H54 (cell line): ENCODE measurements at regions not wholly inside any gene's neighbourhood (a gene's known extent, or its start where the extent isn't known, plus 50 kb on each side); places are given as distances from the start of the nearest gene placed in this dataset.

Experiments
- DNase-seq: peaks from one replicate; pipeline ENCODE4 v3.0.0; 2011; ENCODE audit warnings: low spot score, mixed read lengths; ENCODE audit not compliant: insufficient read length
- FAIRE-seq: peaks from 3 replicates; lab custom pipeline; 2011; peaks lifted over from hg19 to GRCh38; lab: Jason Lieb, UNC
- POLR2A ChIP-seq: IDR thresholded peaks from 2 replicates; pipeline ENCODE4 v1.6.1; 2011; ENCODE audit warnings: low read depth, mild to moderate bottlenecking, low read length

DNA sequence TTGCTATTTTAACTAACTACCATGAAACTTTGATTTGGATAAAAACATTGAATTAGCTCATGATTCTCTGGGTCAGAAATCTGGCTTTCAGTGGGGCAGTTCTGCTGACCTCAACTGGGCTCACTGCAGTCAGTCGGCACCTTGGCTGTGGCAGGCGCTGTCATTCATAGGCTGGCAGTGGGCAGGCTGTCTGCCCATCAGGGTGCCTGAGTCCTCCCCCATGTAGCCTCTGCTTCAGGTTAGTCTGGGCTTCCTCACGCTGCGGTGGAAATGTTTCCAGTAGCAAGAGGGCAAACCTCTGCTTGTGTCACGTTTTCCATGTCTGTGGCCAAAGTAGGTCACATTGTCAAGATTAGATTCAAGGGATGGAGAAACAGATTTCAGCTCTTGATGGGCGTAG lies 251.0 kb upstream of the TCF21 start:
- no peak for FAIRE-seq
- no peak for TF ChIP-seq POLR2A
- DNase-seq, result no peak

DNA sequence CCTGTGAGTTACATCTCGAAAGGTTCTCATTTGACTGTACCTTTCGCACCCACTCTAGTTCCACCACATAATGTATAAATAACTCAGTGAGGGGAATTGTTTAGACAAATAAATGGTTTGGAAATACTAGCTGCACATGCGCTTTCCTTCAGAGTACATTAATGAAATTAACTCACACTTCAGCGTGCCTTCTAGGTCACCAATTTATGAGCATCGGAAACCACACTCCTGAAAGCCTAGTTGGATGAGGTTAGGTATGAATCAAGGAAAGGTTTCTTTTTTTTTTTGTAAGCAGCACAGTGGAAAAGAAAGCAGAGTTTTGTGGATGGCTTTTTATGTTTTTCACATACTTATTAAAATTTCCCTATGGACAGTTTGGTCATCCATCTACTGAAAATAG lies 247.8 kb upstream of the TCF21 start:
- DNase-seq (no peak), FAIRE-seq (no peak)
- no peak for TF ChIP-seq POLR2A

DNA sequence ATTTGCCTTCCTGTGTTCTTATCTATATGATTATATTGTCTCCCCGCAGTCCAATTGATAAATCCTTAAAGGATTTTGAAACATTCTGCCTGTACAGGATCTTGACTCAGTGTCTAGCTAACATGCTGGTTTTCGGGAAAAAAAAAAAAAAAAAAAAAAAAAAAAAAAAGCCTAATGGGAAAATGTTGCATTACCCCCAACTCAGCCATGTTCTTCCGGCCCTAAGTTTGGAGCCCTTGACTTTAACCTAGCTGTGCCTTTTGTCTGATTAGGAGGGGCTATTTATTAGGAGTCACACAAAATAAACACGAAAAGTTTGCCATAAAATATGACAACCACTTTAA lies 244.4 kb upstream of the TCF21 start:
- DNase-seq (no peak), FAIRE-seq (no peak)
- TF ChIP-seq POLR2A, result no peak

DNA sequence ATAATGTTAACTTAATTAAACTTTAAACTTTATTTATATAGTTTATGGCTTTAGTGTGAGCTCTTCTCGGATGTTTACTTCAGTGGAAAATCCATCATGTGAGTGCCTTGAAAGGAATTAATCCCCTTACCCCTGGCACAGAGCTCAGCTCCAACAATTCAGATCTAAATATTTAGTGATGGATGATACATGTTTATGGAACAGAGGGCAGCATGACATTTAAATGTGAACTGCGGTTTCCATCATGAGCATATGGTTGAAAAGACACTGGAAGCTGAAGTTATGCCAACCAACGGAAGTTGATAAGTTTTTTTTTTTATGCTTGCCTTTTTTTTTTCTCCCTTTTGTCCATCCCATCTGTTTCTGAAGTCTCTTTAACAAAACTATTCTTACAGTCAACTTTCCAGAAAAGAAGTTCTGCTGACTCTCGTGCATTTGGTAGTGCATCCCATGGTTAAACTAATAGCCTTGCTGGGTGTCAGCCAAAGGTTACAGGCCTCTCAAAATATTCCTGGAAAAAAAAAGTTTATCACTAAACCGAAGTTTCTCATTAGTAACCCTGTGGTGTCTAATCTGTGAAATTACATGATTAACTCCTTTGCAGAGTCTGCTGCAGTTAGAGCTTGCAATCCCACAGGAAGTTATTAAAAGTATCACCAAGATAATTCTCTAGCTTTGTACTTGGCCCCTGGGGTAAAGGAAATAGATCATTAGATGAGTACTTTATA lies 243.9 kb upstream of the TCF21 start:
- DNase-seq (no peak), FAIRE-seq (peak; percentile 20)
- TF ChIP-seq POLR2A, result no peak

DNA sequence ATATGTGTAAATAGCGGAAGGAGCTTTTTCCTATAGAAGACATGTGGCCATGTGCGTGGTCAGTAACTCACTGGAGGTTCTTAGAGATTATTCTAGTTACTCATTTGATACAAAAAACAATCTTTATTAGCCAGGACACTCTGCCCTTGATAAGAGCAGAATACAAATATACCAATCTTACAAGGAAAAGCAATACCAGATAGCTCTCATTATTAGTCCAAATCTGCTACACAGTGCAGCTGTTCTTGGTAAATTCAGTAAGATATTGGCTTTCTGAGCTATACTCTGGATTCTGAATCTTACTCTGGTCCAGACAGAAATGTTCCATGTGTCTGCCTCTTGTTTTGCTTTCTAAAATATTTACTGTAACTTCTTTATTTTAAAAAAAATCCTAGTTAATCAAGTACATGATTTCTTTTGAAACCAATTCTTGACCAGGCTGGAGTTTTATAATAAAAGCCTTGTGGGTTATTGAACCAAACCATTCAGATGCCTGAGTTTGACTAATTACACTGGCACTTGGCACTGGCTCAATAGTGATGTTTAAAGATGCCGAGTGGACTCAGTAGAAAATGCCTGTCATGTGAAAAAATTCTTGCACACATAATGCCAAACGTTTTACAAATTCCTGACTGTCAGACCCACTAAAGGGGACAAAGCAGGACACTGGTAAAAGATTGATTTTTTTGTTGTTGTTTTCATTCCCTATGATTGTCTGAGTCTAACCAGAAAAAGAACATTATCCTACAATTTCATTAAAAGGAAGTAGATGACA lies 242.8 kb upstream of the TCF21 start:
- FAIRE-seq, result peak; percentile 67
- DNase-seq, result no peak
- no peak for TF ChIP-seq POLR2A

DNA sequence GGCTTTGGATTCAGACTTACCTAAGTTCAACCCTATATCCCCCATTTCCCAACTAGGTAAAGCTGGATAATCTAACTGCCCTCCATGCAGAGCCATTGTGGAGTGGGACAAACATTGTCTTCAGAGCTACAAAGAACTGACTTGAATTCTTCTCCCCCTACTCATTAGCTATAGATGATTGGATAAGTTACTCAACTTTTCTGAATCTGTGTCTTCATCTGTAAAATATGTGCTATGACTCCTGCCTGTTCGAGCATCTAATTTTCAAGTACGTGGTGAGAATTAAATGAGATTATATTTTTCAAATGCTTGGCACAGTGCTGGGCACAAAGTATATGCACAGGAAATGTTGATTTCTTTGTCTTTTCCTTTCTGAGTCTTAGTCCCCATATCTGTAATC lies 240.3 kb upstream of the TCF21 start:
- FAIRE-seq, result no peak
- no peak for TF ChIP-seq POLR2A
- no peak for DNase-seq

DNA sequence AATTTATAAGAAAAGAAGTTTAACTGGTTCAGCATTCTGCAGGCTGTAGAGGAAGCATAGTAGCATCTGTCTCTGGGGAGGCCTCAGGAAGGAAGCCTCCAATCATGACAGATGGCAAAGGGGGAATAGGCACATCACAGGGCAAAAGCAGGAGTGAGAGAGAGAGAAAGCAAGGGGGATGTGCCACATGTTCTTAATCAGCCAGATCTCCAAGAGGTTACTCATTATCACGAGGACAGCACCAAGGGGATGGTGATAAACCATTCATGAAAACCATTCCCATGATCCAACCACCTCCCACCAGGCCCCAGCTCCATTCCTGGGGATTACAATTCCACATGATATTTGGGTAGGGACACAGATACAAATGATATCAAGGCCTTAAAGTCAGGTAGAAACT lies 217.5 kb upstream of the TCF21 start:
- FAIRE-seq, result no peak
- TF ChIP-seq POLR2A, result no peak
- DNase-seq, result no peak

DNA sequence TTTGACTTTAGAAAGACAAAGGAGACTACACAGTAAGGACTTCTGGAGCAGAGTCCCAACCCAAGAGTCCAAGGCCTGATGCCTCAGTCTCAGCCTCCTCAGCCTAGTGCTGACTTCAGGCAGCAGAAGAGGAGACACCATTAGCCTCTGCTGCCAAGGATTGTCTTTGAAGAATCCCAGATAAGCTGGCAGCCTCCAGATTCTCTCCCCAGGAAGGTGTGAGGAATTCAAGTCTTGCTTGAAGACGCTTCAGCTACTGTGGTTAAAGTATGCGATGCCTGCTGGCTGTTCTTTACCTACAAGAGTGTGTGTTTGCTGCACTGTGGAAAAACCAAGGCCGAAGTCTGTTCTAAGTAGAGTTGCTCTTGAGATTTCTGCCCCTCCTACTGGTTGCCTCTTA lies 215.9 kb upstream of the TCF21 start:
- no peak for DNase-seq
- no peak for FAIRE-seq
- TF ChIP-seq POLR2A, result no peak

DNA sequence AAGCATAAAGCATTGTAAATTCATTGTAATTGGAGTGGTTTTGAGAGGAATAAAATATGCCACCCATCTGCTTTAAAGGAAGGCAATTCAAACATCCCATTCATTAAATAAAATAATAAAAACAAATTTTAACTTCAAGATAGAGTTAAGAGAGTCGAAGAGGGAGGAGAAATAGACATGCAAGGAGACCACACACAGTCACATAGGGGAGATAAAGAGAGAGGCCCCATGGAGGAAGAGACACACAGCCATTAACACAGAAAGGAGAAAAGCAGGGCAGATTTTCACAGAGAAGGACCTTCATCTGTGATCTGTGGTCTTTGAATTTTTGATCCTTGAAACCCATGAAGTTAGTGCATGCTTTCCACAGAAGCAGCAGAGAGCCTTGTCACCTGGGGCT lies 214.3 kb upstream of the TCF21 start:
- no peak for TF ChIP-seq POLR2A
- FAIRE-seq, result no peak
- no peak for DNase-seq

DNA sequence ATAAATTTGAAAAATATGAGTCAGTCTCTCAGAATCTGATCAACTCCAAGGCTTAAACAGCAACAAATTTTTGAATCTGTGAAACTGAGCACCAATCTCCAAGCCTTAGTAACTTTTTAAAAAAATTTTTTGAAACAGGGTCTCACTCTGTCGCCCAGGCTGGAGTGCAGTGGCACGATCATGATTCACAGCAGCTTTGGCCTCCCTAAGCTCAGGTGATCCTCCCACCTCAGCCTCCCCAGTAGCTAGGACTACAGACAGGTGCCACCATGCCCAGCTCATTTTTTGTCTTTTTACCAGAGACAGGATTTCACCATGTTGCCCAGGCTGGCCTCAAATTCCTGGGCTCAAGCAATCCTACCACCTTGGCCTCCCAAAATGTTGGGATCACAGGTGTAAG lies 207.9 kb upstream of the TCF21 start:
- FAIRE-seq, result no peak
- no peak for DNase-seq
- TF ChIP-seq POLR2A, result no peak

DNA sequence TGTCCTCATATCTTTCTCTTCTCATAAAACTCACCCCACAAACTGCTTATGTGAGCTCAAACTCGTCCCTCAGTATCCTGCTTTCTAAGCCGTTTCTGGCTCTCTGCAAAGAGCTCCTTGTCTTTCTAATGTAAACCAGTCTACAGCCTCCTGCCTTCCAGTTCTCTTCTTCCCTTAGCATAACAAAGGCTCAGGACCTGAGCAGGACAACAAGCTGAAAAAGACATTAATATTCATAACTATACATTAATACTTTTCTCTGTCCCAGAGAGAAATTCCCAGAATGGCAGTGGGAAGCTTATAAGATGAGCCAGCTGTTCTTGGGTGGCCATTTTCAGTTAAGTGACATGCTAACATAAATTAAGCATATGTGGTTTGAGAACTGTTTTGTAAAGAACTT lies 207.0 kb upstream of the TCF21 start:
- DNase-seq (no peak), FAIRE-seq (no peak)
- TF ChIP-seq POLR2A, result no peak

DNA sequence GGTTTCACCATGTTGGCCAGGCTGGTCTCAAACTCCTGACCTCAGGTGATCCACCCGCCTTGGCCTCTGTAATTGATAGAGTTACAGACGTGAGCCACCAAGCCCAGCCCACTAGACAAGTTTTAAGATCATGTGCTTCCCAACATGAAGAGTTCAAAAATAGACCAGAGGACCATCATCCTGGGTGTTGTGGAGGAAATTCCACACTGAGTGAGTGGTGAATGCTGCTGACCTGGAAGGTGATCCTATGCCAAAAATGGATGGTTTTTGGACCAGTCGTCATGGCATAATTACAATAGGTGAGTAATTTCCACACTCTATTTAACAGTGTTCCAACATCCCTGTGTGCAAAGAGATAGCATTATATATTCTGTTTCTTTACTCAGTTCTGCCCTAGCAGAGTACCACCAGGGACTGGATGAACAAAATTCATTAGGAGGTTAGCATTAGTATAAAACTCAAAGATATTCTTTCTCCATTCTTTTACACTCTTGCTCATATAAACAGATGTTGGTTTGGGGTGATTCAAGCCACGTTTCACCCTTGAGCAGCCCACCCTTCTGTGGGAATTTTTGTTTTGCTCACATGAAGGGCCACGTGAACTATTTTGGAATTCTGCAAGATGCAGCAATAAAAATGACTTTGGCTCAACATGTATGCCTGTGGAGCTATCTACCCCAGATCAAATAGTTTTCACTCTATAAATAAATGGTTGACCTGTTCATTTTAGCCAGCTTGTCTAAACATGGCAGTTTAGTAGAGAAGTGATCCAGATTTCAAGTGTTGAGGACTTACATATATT lies 206.2 kb upstream of the TCF21 start:
- FAIRE-seq, result no peak
- no peak for TF ChIP-seq POLR2A
- DNase-seq, result no peak

DNA sequence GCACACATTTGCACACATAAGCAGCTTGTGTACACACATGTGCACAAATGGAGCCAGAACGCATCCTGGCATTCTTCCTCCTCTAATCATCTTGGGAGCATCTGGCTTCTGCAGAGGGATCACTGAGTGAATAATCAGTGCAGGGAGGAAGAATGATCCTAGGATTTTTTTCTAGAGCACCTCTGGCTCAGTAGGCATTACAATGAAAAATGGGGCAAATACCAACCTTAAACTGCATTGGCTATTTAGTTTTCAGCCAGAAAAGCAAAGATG lies 205.7 kb upstream of the TCF21 start:
- DNase-seq (no peak), FAIRE-seq (no peak)
- TF ChIP-seq POLR2A, result no peak

DNA sequence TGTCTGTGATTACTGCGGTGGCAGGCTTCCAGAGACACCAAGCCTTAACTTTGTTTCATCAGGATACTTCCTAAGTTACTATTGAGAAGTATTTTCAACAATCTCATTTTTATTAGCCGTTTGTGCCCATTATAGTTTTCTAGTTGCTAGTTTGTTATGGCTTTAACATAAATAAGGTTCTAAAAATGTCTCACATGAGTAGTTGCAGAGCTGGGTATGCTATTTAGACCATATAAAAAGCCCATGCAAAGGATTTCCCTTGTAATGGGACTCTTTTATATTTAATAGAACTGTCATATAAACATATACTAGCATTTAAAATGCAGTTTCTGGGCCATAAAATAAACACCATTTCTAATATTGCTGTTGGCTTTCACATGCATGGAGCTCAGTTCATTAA lies 205.3 kb upstream of the TCF21 start:
- FAIRE-seq (no peak), DNase-seq (no peak)
- no peak for TF ChIP-seq POLR2A
